HG03159 (cell line): ENCODE measurements at regions not wholly inside any gene's neighbourhood (a gene's known extent, or its start where the extent isn't known, plus 50 kb on each side); places are given as distances from the start of the nearest gene placed in this dataset.

Source experiments
- ATAC-seq: cut with Tn5 transposase; IDR thresholded peaks from one replicate; pipeline ENCODE4 v1.9.1; 2021; ENCODE audit warnings: mild to moderate bottlenecking, moderate library complexity; ENCODE audit not compliant: unreplicated experiment

- ATAC-seq = no peak
Observed at GRCh38 chr7:131161103-131161502, 166.6 kb upstream of the MKLN1 start.

DNA sequence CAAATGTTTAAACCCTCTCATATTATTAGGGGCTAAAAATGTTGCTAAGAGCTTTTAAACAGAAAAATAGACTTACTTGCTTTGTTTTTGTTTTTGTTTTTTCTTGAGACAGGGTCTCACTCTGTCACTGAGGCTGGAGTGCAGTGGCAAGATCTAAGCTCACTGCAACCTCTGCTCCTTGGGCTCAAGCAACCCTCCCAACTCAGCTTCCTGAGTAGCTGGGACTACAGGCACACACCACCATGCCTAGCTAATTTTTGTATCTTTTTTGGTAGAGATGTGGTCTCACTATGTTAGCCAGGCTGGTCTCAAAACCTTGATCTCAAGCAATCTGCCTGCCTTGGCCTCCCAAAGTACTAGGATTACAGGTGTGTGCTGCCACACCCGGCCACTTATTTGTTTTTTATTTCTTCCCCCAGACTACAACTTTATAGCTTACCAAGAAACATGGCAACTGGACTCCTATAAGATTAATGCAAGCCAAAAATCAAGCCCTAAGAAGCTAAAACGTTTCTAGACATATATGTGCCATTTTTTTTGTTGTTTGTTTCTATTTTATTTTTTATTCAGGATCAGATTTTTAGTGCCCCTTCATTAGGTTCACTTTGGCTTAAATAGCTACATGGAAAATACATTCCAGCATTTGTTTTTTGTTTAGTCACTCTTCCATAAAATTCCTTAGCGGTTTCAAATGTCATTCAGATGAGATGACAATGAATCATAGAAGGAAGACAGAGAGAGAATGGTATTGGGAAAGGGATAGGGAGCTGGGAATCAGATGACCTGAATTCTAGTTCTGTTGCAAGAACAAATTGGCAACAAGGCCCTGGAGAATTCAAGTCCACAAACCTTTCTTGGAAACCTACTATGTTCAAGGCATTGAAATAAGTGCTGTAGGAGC, 163.4 kb upstream of the MKLN1 start:
- no peak for ATAC-seq

DNA sequence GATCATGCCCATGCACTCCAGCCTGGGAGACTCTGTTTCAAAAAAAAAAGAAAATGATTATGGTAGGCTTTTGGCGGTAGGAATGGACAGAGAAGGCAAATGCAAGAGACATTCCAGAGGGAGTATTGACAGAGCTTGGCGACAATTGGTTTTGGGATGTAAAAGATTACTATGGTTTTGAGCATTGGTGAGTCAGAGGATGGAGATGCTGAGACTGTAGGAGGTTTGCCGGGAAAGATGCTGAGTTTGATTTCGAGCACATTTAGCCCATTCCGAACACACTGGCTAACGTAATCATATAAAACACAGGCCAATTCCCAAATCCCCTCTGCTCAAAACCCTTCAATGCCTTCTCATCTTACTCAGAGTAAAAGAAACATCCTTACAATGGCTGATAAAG, 161.6 kb upstream of the MKLN1 start:
- ATAC-seq = no peak

- no peak for ATAC-seq
Observed at GRCh38 chr7:131170440-131171271, 157.0 kb upstream of the MKLN1 start.

DNA sequence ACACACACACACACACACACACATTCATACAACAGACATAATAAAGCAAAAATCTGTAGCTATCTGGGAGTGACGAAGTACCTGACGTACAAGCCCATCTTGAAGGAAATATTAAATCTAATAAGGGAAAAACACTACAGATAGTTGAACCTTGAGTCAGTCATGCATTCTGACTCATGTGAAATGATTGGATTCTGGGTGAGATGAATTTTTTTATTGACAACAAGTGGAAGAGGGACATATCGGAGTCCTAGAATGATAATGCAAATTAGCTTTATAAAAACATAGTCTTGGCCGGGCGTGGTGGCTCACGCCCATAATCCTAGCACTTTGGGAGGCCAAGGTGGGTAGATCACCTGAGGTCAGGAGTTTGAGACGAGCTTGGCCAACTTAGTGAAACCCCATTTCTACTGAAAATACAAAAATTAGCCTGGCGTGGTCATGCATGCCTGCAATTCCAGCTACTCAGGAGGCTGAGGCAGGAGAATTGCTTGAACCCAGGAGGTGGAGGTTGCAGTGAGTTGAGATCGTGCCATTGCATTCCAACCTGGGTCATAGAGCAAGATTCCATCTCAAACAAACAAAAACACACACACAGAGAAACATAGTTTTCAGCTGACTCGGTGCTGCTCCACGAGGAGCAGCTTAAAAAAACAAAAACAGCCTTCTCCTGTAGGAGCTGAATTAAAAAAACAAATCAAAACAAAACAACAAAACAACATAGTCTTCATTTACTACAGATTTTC, 154.4 kb upstream of the MKLN1 start:
- no peak for ATAC-seq

- no peak for ATAC-seq
Observed at GRCh38 chr7:131174391-131174790, 153.3 kb upstream of the MKLN1 start.

DNA sequence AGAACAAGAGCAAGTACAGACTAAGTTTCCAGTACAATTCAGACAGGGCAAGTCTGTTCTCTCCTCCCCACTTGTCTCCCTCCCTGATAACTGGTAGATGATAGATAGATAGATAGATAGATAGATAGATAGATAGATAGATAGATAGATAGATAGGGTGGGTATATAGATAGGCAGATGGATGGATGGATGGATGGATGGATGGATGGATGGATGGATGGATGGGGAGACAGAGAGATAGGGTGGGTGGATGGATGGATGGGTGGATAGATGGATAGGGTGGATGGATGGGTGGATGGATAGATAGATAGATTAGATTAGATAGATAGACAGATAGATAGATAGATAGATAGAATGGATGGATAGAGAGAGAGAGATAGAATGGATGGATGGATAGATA, 152.8 kb upstream of the MKLN1 start:
- no peak for ATAC-seq

DNA sequence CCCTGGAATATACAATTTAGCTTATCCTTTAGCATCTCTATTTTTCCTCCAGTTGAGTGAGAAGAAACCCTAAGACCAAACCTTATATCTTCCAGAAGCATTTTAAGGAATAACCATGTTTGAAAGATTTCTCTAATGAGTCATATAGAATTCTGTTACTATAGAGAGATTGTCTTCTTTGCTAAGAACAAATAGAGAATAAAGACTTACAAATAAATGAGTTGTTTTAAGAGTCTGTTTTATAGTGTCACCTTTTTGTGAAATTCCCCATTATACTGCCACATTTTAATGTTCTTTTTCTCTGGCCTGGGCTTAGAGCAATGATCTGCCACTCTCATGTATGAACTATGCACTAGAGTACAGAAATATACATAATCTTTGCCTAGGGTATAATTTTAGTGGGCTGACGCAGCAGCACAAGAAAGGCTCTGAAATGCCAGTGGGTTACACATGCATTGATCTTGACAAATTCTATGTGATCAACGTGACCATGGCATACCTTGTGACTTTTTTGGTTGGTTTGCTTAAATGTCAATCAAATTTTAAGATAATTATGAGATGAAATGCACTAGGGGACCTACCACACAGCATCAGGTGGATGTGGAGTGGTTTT, 145.1 kb upstream of the MKLN1 start:
- no peak for ATAC-seq

DNA sequence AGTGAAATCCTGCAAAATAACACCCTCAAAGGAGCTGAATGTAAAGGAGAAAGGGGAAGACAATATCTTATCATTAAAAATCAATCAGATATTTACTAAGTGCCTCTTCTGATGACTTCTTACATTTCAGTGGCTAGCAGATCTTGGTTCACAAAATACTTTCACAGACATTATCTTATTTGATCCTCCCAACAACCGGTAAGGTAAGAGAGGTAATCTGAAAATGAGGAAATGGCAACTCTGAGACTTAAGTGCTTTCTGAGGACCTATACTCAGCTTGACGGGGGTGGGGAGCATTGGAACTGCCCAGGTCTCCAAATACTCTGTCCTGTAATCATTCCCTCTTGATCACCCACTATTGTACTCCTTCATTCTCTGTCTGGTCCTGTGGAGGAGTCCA, 144.6 kb upstream of the MKLN1 start:
- ATAC-seq = no peak

DNA sequence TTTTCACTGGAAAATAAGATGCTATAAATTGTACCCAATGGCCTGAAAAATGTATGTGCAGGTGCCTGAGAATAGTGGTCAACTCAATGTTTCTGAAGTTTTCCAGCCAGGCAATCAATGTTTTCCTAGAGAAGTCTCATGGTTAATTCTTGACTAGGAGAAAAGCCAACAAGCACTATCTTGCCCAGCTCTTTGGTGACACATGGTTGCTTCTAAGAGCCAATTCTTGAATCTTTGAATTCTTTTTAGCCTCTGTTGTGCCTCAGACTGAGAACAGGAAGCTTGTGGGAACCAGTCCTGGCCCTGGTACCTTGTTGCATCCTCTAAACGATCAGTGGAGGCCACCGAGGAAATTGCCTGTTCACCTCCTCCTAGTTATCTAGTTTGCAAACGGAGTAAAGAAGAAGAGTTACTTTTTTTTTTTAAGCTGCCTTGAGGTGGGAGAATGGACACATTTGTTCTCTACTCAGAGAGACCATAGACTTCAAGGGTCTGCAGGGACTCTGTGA, 144.0 kb upstream of the MKLN1 start:
- ATAC-seq = no peak

DNA sequence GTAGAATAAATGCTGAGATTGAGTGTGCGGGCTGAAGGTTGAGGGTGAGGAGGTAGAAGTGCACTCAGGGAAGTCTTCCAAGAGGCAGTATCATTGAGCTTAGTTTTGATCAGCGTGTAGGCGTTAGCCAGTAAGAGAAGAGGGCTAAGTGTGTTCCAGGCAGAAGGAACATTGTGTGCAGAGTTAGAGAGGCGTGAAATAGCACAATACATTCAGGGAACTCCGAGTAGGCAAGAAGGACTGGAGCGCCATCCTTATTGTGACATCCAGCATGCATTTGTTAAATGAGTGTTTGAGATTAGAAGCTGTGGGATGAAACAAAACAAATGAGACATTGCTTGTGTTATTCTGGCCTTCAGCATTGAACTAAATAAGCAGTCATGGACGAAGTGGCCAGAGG, 140.9 kb upstream of the MKLN1 start:
- no peak for ATAC-seq

DNA sequence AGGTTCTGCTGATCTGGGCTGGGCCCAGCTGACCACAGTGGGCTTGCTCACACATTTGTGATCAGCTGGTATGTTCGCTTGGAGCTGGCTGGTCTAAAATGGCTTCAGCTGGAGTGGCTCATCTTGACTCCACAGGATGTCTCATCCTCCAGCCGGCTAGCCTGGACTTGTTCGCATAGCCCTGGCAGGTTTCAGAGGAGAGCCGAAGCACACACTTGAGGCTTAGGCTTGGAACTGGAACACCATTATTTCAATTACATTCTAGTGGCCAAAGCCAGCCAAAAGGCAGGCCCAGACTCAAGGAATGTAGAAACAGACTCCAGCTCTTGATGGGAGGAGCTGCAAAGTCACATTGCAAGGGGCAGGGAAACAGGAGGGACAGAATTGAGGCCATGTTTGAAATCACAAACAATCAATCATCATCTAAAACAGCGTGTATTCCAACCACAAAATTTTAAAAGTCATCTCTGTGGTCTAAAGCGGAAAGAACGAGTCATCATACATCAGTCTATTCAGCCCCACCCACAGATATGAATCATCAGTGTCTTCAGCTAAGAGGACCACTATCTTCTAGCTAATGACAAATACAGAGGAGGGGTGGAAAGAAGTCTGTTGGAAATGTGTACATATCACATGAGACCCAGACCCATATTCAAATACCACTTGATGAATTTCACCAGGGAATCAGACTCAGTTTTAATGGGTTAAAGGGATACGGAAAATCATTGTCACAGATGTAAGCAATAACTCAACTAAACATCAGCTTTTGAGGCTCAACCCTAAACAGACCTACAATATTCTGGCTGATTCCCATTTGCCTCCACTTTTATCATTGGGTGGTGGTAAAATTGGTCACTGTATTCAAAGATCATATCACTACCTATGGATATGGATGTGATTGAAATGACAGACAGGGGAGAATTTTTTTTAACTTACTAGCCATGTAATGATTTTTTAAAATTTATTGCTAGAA, 139.0 kb upstream of the MKLN1 start:
- peak; percentile 81 for ATAC-seq

DNA sequence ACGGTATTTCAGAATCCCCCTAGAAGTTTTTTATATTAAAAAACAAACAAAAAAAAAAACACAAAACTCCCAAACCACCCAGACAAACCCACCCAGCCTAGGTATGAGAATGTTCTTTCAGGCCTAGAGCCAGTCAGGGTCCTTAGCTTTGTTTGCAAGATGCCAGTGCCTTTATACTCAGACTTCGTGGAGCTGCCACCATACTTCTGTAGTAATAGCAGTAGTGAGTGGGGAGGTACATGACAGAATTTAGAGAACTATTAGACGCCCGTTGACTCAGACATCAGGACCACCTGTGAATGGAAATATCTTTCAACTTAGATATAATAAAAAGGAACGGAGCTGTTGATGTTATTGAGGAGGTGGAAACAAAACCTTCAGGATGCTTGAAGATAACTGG, 138.2 kb upstream of the MKLN1 start:
- ATAC-seq = no peak

- ATAC-seq = no peak
Observed at GRCh38 chr7:131190146-131190545, 137.5 kb upstream of the MKLN1 start.

GRCh38 chr7:131190581-131190980, 137.1 kb upstream of the MKLN1 start:
- no peak for ATAC-seq

DNA sequence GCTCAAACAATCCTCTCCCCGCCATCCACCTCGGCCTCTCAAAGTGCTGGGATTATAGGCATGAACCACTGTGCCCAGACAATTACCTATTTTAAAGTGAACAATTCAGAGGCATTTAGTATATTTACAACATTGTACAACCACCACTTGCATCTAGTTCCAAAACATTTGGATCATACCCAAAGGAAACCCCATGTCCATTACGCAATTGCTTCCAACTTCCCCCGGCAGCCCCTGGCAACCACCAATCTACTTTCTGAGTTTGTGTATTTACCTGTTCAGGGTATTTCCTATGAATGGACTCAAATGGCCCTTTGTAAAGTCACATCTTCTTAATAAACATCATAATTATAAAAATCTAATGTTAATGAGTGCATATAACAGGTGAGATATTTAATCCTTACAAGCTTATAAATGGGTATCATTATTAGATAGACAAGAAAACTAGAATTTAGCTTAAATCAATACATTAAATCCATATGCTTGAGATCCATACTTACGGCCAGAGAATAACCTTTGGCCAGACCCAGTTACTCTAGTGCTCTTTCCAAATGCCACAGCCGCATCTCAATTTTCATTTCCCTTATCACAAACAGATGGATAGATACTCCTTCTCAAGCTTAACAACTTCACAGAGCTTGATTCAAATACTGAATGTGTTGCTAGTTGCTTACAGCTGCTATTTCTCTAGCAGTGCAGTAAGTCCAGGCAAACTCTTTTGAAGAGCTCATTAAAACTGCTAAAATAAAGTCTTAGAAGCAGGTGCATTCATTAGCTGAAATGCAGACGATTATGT, 133.4 kb upstream of the MKLN1 start:
- no peak for ATAC-seq

DNA sequence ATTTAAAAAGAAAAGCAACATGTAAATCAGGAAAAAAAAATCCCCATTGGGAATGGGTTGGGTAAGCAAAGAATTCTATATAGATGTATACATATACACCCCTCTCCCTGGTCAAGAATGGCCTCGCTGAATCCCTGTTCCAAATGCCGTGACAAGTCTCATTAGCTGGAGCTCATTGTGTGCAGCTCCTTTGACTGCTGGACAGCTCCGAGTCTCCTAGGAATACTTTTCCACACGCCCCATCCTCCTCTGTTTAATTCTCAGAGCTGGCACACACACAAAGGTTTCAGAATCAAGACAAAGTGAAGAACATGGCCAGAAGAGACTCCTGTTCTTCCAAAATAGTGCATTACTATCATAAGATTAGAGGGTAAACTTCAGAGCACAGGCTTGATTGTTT, 130.9 kb upstream of the MKLN1 start:
- ATAC-seq = no peak

DNA sequence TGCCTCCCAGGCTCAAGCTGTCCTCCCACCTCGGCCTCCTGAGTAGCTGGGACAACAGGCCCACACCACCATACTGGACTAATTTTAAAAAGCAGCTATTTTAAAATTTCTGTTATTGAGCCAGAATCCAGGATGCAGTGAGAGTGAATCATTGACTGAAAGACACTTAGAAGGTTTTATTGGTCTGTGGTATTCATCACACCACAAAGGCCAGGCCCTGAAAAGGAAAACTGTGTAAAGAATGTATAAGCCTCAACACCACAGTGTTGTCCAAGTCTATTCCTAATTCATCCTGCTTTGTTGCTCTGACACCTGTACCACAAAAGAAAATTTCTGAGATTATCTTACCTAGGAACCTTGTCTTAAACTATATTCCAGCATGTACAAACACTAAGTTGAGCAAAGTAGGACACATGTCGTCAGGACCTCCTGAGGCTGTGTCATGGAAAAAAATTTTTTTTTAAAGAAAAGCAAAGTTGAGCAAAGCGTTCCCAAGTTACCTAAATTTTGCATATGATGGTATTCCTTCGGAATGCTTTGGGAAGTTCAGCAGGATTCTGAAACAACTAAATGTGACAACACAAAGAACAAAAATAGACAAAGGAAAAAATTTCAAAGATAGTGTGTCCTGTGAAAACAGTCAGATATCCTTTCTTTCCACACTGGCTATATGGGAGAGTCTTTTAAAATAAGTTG, 129.6 kb upstream of the MKLN1 start:
- ATAC-seq = no peak
